Aorta (tissue), 5 donors: ENCODE measurements at regions not wholly inside any gene's neighbourhood (a gene's known extent, or its start where the extent isn't known, plus 50 kb on each side); places are given as distances from the start of the nearest gene placed in this dataset.

Experiments
- ATAC-seq: fragments of 200-7000 bp; cut with Tn5 transposase; one replicate; pipeline ENCODE4 v1.9.1; 2022; ENCODE audit warnings: moderate library complexity; ENCODE audit not compliant: low FRiP score
- DNase-seq, 2 donors: peaks; one replicate each; pipeline ENCODE4 v3.0.0-alpha.2; 2020
- H3K27ac ChIP-seq, 2 donors: one replicate each; pipeline ENCODE4 v1.5.1; 2013; ENCODE audit warnings: low read length in 2 of 2, mild to moderate bottlenecking in 2 of 2, moderate library complexity in 2 of 2, control low read depth in 1 of 2, inconsistent platforms in 1 of 2, low read depth in 1 of 2
- H3K27me3 ChIP-seq, 2 donors: one replicate each; pipeline ENCODE4 v1.6.1; 2013; ENCODE audit warnings: control low read depth in 1 of 2, low read length in 1 of 2, mild to moderate bottlenecking in 1 of 2, moderate library complexity in 1 of 2; ENCODE audit not compliant: insufficient read depth in 2 of 2, control insufficient read depth in 1 of 2
- H3K36me3 ChIP-seq, 2 donors: one replicate each; pipeline ENCODE4 v1.6.1; 2013; ENCODE audit warnings: control low read depth in 1 of 2, low read length in 1 of 2, mild to moderate bottlenecking in 1 of 2; ENCODE audit not compliant: insufficient read depth in 2 of 2, control insufficient read depth in 1 of 2
- H3K4me1 ChIP-seq, 2 donors: one replicate each; pipeline ENCODE4 v1.6.1; 2013; ENCODE audit warnings: low read length in 2 of 2, control low read depth in 1 of 2, mild to moderate bottlenecking in 1 of 2, moderate library complexity in 1 of 2; ENCODE audit not compliant: insufficient read depth in 2 of 2, control insufficient read depth in 1 of 2
- H3K4me3 ChIP-seq, 2 donors: one replicate each; pipeline ENCODE4 v1.5.1; 2013; ENCODE audit warnings: low read length in 2 of 2, control low read depth in 1 of 2, mild to moderate bottlenecking in 1 of 2
- H3K9me3 ChIP-seq: one replicate; pipeline ENCODE4 v1.6.1; 2013; ENCODE audit warnings: mild to moderate bottlenecking, low read length; ENCODE audit not compliant: control insufficient read depth
- WGBS, 2 donors: extraction: QIAGEN DNeasy Blood & Tissue Kit; methylation state at CpG; one replicate each; pipeline ENCODE4 v1.1.7; 2013; 5-methylcytosine and 5-hydroxymethylcytosine counted together
- intact Hi-C, 2 donors: fragments of 100-400 bp; cut with DNase I; formaldehyde crosslinking; loops; one replicate each; pipeline versions ENCODE4 v1.14.2 to v1.15.0; 2022
- donor health status: healthy with polysubstance abuse.
- donor health status: Bipolar disorder and iron deficiency.
- donor health status: DM: no; HTN: no; CAD: no.
- donor health status: DM: no; HTN: no; CAD: no.
- donor health status: DM: yes; HTN: yes; CAD: no.

GRCh38 chr4:133095591-133095990, 53.5 kb upstream of the PCDH10 start:
- H3K27ac ChIP-seq = no peak overlapping the region

GRCh38 chr4:133096972-133097371, 52.1 kb upstream of the PCDH10 start:
- DNase-seq (no peak), ATAC-seq (no peak)
- no peaks in the 10 kb centered on the region for H3K27me3 ChIP-seq
- H3K9me3 ChIP-seq = no peaks in the 10 kb centered on the region
- intact Hi-C loops = no loop called here
- WGBS, 2 donors = 13 to 15% methylated on average over 1 of the region's 1 CpG
- H3K4me1 ChIP-seq = no peaks in the 10 kb centered on the region
- no peak overlapping the region for H3K4me3 ChIP-seq
- no peaks in the 10 kb centered on the region for H3K36me3 ChIP-seq
- no peak overlapping the region for H3K27ac ChIP-seq

More at GRCh38 chr4:133095591-133095990, 53.5 kb upstream of the PCDH10 start:
- H3K9me3 ChIP-seq = no peaks in the 10 kb centered on the region
- intact Hi-C loops = no loop called here
- DNase-seq = no peak
- H3K36me3 ChIP-seq = no peaks in the 10 kb centered on the region
- H3K4me3 ChIP-seq = no peak overlapping the region
- 91% methylated on average over 2 of the region's 2 CpGs for WGBS, 2 donors
- ATAC-seq = no peak
- H3K27me3 ChIP-seq = no peaks in the 10 kb centered on the region
- H3K4me1 ChIP-seq = no peaks in the 10 kb centered on the region
